ENCODE measurements at regions not wholly inside any gene's neighbourhood (a gene's known extent, or its start where the extent isn't known, plus 50 kb on each side); places are given as distances from the start of the nearest gene placed in this dataset.

- DNase-seq (ENCODE audit: low spot score), result no peak
Observed at GRCh38 chr17:62913991-62914570, 52.0 kb upstream of the TANC2 start.

- DNase-seq (ENCODE audit: low spot score), result no peak
Observed at GRCh38 chr17:62912363-62912762, 53.7 kb upstream of the TANC2 start.

DNA sequence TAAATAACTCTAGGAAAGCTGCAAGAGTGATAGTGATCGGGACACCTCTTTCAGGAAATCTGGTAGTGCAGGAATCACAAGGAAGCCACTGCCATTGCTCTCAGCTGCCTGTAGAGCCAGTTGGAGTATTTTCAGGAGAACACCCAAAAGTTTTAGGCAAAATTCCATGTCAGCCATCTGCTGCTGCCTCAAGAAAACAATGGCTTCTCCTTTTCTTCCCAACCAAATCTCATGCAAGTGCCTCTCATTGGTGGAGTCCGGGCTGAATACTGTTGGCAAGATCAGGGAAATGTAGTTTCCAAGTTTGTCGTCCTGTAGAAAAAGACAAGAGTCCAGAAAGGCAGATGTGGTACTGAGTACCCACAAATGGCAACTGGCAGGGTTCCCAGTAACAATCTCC is 54.9 kb upstream of the TANC2 start:
- no peak for DNase-seq (ENCODE audit: low spot score)

DNA sequence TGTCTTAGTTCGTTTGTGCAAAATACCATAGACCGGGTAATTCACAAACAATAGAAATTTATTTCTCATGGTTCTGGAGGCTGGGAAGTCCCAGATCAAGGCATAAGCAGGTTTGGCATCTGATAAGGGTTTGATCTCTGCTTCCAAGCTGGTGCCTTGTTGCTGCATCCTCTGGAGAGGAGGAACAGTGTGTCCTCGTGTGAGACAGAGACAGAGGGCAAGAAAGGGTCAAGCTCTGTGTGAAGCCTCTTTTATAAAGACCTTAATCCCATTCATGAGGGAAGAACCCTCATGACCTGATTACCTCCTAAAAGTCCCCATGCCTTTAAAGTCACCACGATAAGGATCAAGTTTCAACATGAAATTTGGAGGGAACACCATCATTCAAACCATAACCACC is 55.8 kb upstream of the TANC2 start:
- no peak for DNase-seq (ENCODE audit: low spot score)

DNA sequence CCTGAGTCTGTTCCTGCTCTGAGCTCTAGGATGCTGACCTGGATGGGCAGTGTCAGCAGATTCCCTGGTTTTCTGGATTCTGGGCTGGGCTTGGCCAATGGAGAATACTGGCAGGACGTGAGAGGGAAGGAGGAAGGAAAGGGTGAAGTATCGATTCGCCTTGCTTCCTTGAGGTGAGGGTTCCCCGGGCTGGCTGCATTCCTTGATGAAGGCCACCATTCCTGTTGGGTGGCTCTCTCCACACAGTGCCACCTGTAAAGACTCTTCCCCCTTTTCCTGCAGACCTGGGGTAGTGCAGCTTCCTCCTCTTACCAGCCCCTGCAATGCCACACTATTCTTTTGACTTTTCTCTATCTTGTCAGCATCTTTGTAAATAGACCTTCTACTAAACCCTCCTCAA is 58.1 kb upstream of the TANC2 start:
- DNase-seq (ENCODE audit: low spot score), result no peak

- no peak for DNase-seq (ENCODE audit: low spot score)
Observed at GRCh38 chr17:62906881-62907280, 59.2 kb upstream of the TANC2 start.

DNA sequence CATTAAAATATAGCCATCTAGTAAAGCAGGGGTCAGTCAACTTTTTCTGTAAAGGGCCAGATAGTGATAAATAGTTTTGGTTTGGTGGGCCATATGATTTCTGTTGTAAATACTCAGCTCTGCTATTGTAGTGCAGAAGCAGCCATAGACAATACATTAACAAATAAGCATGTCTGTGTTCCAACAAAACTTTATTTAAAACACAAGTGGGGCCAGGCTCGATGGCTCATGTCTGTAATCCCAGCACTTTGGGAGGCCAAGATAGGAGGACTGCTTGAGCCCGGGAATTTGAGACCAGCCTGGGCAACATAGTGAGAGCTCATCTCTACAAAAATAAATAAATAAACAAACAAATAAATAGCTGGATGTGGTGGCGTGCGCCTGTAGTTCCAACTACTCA is 60.8 kb upstream of the TANC2 start:
- DNase-seq (ENCODE audit: low spot score), result no peak

DNA sequence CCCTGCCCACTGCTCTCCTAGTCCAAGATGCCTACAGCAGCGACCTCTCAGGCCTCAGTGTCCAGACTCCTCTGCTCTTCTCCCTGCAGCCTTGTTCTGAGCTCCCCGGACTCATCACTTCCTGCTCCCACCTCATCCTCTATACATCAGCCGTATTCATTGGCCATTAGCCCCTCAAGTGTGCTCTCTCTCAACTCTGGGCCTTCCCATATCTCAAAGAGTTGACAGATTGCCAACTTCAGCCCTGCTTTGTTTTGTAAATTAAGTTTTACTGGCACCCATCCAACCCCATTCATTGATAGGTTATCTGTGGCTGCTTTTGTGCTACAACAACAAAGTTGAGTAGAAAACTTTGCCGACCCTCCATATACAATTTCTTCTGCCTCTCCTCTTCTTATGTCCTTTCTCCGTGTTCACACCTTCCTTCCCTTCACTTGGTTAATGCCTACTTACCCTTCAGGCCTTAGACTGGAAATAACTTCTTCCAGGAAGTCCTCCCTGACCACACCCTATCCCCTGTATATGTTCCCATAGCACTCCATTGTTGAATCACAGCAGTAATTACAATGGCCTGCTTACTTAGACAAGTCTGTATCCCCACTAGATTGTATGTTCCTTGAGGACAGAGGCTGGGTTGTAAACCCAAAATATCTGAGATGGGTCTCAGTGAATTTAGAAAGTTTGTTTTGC is 63.4 kb upstream of the TANC2 start:
- no peak for DNase-seq (ENCODE audit: low spot score)

DNA sequence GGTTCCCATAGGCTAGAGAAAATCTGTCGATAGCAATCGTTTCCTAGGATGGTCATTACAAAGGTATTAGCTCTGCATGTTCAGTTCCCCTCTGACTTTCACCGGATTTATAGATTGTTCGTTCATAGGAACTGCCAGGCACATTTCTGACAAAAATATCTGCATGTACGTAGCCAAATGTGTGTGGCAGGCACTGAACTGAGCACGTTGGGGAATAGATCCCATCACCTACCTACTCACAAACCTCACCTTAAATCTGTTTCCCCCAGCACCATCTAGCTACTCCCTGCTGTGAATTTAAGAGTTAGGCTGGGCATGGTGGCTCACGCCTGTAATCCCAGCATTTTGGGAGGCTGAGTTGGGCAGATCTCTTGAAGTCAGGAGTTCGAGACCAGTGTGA is 64.5 kb upstream of the TANC2 start:
- DNase-seq (ENCODE audit: low spot score), result no peak

GRCh38 chr17:62900096-62900495 is 65.9 kb upstream of the TANC2 start:
- DNase-seq (ENCODE audit: low spot score), result no peak

DNA sequence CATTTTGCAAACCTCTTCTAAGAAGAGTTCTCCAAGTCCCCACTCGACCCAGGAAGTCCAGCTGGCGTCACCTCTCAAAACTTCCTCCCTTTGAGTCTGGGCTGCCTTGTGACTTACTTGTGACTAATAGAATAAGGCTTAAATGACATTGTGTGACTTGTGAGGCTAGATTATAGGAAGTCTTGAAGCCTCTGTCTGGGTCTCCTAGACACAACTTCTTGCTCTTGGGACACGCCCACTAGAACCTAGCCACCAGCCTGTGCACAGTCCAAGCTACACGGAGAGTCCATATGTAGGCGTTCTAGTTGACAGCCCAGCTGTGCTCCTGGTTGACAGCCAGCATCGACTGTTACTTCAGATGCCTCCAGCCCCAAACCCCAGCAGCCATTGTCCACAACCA is 66.7 kb upstream of the TANC2 start:
- no peak for DNase-seq (ENCODE audit: low spot score)

DNA sequence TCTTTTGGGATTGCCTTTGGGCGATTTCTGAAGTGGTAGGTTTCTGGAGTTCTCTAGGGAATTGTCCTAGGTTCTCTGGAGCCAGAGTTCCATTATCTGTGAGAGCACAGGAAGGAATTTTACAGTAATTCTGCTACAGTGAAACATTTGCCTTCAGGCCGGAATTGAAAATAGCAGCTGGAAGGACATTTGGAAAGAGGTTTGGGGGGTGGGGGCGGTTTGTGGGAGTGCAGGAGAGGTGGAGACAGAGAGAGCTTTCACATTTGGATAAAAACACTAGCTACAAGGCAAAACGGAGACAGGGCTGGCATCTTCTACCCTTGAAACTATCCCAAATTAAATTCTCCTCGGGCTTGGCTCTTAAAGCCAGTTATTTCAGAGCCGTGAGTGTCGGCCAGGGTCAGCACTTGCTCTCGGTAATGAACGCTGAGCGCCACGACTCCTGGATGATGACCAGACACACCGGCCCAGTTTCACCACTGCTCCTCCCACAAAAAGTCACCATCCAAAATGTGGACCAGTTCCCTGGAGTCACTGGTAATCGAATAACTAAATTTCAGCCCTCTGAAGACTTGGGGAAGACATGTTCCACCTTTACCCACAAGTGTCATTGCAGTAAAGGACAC is 67.7 kb upstream of the TANC2 start:
- no peak for DNase-seq (ENCODE audit: low spot score)

- no peak for DNase-seq (ENCODE audit: low spot score)
Observed at GRCh38 chr17:62897706-62898105, 68.3 kb upstream of the TANC2 start.

GRCh38 chr17:62895320-62896301 is 70.4 kb upstream of the TANC2 start:
- no peak for DNase-seq (ENCODE audit: low spot score)

DNA sequence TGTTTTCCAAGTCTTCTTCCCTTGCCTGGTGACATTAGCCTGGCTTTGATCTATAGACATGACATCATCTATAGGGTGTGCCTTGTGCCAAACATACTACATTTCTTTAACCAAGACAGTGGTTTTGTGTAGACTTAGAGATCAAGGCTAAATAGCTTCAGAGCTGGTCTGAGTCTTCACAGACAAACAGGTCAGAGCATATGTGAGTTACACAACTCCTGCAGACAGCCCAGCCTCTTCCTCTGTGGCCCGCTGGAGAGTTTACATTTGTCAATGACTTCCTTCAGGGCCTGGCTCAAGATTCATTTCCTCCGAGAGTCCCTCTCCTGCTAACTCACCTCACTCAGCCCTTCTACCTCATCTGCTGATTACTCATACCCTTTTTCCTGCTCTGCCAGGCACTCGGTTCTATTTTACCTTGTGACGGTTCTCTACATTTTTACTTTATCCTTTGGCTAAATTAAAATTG is 73.1 kb upstream of the TANC2 start:
- peak; percentile 28 for DNase-seq (ENCODE audit: low spot score)

GRCh38 chr17:62892061-62892675 is 73.9 kb upstream of the TANC2 start:
- DNase-seq (ENCODE audit: low spot score), result no peak

DNA sequence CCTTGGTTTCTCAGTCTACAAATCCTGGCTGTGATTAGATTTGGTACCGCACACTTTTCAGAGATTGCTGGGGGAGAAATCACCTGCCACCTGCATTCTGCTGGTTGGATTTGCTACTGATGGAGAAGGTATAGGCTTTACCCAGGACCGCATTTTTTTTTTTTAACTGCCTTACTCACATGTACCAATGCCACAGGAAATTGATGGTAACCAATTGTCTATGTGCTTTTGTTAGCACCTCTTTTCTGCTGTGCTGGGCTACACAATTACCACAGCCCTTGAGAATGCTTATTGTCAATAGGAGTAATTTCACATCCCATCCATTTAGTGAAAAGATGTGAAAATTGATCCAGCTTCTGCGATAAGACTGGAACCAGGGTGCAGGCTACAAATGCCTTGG is 74.4 kb upstream of the TANC2 start:
- DNase-seq (ENCODE audit: low spot score), result no peak

GRCh38 chr17:62888765-62889164 is 77.3 kb upstream of the TANC2 start:
- DNase-seq (ENCODE audit: low spot score), result no peak

GRCh38 chr17:62888148-62888547 is 77.9 kb upstream of the TANC2 start:
- no peak for DNase-seq (ENCODE audit: low spot score)

GRCh38 chr17:62887437-62887836 is 78.6 kb upstream of the TANC2 start:
- DNase-seq (ENCODE audit: low spot score), result no peak

GRCh38 chr17:62884781-62885180 is 76.7 kb upstream of the MARCHF10 start:
- no peak for DNase-seq (ENCODE audit: low spot score)

DNA sequence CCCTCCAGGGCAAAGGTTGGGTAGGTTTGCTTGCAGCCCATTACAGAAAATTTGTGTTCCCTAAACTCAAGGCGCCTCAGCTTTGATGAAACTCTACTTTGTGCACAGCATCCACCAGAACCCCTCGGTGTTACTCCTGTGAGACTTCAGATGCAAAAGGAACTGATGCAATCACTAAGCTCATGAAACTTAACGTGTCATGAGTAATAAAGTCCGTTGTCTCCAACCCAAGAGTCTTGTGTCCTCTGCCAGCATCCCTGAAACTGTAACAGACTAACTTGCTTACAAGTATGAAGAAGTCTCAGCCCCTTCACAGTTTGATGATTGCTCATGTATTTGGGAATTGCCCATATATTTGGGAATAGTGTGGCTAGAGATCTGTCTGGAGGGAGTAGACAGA is 74.8 kb upstream of the MARCHF10 start:
- DNase-seq (ENCODE audit: low spot score), result no peak

Data from SW480 (cell line).